Lung (tissue), 11 donors: ENCODE measurements at regions not wholly inside any gene's neighbourhood (a gene's known extent, or its start where the extent isn't known, plus 50 kb on each side); places are given as distances from the start of the nearest gene placed in this dataset.

Experiments used
- ATAC-seq: fragments of 200-7000 bp; cut with Tn5 transposase; one replicate; pipeline ENCODE4 v1.9.1; 2020; ENCODE audit warnings: moderate number of reproducible peaks; ENCODE audit not compliant: insufficient read depth, low FRiP score
- DNase-seq, 3 donors: peaks; one replicate each; pipeline ENCODE4 v3.0.0-alpha.2; 2013 to 2017
- H3K27ac ChIP-seq, 2 donors: one replicate each; pipeline ENCODE4 v1.5.1; 2013; ENCODE audit warnings: mild to moderate bottlenecking in 2 of 2, moderate library complexity in 2 of 2, control low read depth in 1 of 2, inconsistent platforms in 1 of 2, low read depth in 1 of 2, low read length in 1 of 2
- H3K27me3 ChIP-seq, 3 donors: one replicate each; pipeline ENCODE4 v1.5.1; 2013; ENCODE audit warnings: low read length in 2 of 3; ENCODE audit not compliant: control insufficient read depth in 3 of 3, insufficient read depth in 3 of 3
- H3K36me3 ChIP-seq, 4 donors: one replicate each; pipeline ENCODE4 v1.5.1; 2013; ENCODE audit warnings: low read length in 4 of 4, mild to moderate bottlenecking in 1 of 4, moderate library complexity in 1 of 4; ENCODE audit not compliant: control insufficient read depth in 4 of 4, insufficient read depth in 4 of 4
- H3K4me1 ChIP-seq, 5 donors: one replicate each; pipeline ENCODE4 v1.5.1; 2013; ENCODE audit warnings: low read length in 5 of 5, mild to moderate bottlenecking in 2 of 5, moderate library complexity in 1 of 5; ENCODE audit not compliant: control insufficient read depth in 5 of 5, insufficient read depth in 5 of 5
- H3K4me3 ChIP-seq: one replicate; pipeline ENCODE4 v1.5.1; 2013; ENCODE audit warnings: mild to moderate bottlenecking, control low read depth, moderate library complexity
- H3K9ac ChIP-seq, 2 donors: one replicate each; pipeline ENCODE4 v1.5.1; 2013; ENCODE audit warnings: low read length in 2 of 2, control low read depth in 1 of 2; ENCODE audit not compliant: insufficient read depth in 1 of 2
- H3K9me3 ChIP-seq, 4 donors: one replicate each; pipeline ENCODE4 v1.5.1; 2013; ENCODE audit warnings: low read length in 3 of 4, mild to moderate bottlenecking in 1 of 4, moderate library complexity in 1 of 4; ENCODE audit not compliant: control insufficient read depth in 4 of 4, insufficient read depth in 3 of 4
- CTCF ChIP-seq: IDR thresholded peaks from 2 replicates; pipeline ENCODE4 v1.5.1; 2012; ENCODE audit warnings: mild to moderate bottlenecking; ENCODE audit errors: control extremely low read depth, extremely low read depth
- WGBS, 2 donors: extraction: QIAGEN DNeasy Blood & Tissue Kit; methylation state at CpG; one replicate each; pipeline ENCODE4 v1.1.7; 2013; 5-methylcytosine and 5-hydroxymethylcytosine counted together
- donor health status: control.
- donor health status: control.
- donor health status: Bipolar disorder and iron deficiency.
- donor health status: healthy.
- donor health status: DM: yes; HTN: yes; CAD: no.

GRCh38 chr12:75933101-75933500 lies 98.5 kb downstream of the PHLDA1 start:
- Histone ChIP-seq H3K4me1 (peaks cover under 1 to 46% (median 17%) of the 10 kb centered on the region in 5 donors), H3K36me3 (no peaks in the 10 kb centered on the region), H3K4me3 (no peak overlapping the region), H3K27me3 (no peaks in the 10 kb centered on the region), H3K27ac (no peak overlapping the region), H3K9ac (no peak overlapping the region), H3K9me3 (no peaks in the 10 kb centered on the region)
- ATAC-seq (no peak), DNase-seq (peak; percentile 24 to 76 (median 75))
- TF ChIP-seq CTCF = no peak
- 91% methylated on average over 4 of the region's 4 CpGs for WGBS, 2 donors

- H3K27ac ChIP-seq = no peak overlapping the region
- no peak for DNase-seq
- H3K4me1 ChIP-seq = peaks cover 0 to 42% (median 17%) of the 10 kb centered on the region in 5 donors
- no peaks in the 10 kb centered on the region for H3K9me3 ChIP-seq
- no peaks in the 10 kb centered on the region for H3K27me3 ChIP-seq
- H3K36me3 ChIP-seq = no peaks in the 10 kb centered on the region
- WGBS, 2 donors = 86% methylated on average over 1 of the region's 1 CpG
- no peak for ATAC-seq
- no peak overlapping the region for H3K9ac ChIP-seq
- H3K4me3 ChIP-seq = no peak overlapping the region
- no peak for TF ChIP-seq CTCF
Observed at GRCh38 chr12:75932241-75932640, 99.3 kb downstream of the PHLDA1 start.

DNA sequence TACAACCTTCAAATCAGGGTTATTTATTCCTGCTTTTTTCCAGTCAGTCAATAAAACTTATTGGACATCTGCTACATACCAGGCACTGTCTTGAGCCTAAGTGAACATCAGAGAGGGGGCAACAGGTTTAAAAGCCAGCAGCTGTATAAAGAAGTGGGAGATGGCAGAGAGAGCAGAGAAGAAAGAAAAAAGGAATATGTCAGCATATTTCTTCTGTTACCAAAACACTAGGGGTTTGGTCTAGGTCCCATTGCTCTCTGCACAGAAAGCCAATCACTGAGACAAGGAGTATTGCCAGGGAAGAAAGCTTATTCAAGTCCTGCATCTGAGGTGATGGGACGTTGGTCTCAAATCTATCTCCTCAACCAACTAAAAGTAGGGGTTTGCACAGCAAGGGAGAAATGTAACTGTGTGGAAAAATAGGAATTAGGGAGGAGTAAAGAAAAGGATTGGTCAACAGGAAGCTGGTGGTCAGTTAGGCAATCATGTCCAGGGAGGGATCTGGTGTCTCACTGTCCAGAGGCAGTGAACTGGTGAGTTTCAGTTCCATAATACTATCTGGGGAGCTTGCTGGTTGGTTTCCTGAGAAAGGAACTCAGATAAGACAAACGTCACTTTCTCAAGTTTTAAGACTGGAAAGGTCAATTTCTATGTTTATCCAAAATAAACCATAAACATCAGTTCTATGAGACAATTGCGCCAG lies 107.5 kb downstream of the PHLDA1 start:
- DNase-seq = no peak
- WGBS, 2 donors = 83% methylated on average over 3 of the region's 3 CpGs
- Histone ChIP-seq H3K4me1 (peaks cover 0 to 15% (median 2%) of the 10 kb centered on the region in 5 donors), H3K4me3 (no peak overlapping the region), H3K27me3 (no peaks in the 10 kb centered on the region), H3K27ac (no peak overlapping the region), H3K36me3 (peaks cover 0 to 2% (median 0%) of the 10 kb centered on the region in 4 donors), H3K9me3 (peaks cover 0 to 13% (median 9%) of the 10 kb centered on the region in 4 donors), H3K9ac (no peak overlapping the region)
- no peak for TF ChIP-seq CTCF
- ATAC-seq = no peak
